ENCODE measurements at regions not wholly inside any gene's neighbourhood (a gene's known extent, or its start where the extent isn't known, plus 50 kb on each side); places are given as distances from the start of the nearest gene placed in this dataset.

DNA sequence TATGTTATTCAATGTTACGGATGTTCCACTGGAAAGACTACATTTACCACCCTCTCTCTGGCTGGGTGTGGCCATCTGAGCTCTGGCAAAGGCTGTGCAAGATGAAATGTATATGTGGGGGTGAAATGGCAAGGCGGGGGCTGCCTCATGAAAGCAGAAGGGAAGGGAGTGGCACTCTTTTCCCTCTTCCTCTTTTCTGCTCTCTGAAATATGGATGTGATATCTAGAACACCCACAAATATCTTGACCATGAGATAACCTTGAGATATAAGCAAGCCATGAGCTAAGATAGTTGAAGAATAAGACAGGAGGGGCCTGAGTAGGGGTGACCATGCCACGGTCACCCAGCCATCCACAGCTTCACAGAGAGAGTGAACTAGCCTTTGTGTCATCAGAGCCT lies 367.8 kb upstream of the ID2 start:
- H2BK20ac ChIP-seq (ENCODE audit: low read depth, low read length, poor library complexity, severe bottlenecking): no peak overlapping the region
- H3K4ac ChIP-seq (ENCODE audit: low read depth, low read length): no peak overlapping the region
- H3K56ac ChIP-seq (ENCODE audit: insufficient read length, low read depth, low read length): no peak overlapping the region
- H3T11ph ChIP-seq (ENCODE audit: low read length): no peak overlapping the region
- peaks cover 2 to 3% of the 10 kb centered on the region in 2 experiments; a peak in 2 of 5 replicates for H3K9me3 Mint-ChIP-seq
- H2AFZ ChIP-seq (ENCODE audit: low read length): no peak overlapping the region
- no peaks in the 10 kb centered on the region for H3K79me2 ChIP-seq (ENCODE audit: insufficient read depth, low read length)
- H3K9ac ChIP-seq (ENCODE audit: extremely low read depth, insufficient read length, low read length): no peak overlapping the region
- DNase-seq: no peak
- H3K79me1 ChIP-seq (ENCODE audit: insufficient read depth, low read depth, low read length, poor library complexity, severe bottlenecking): no peaks in the 10 kb centered on the region
- WGBS (ENCODE audit: extremely low coverage, insufficient read length, low lambda C conversion rate): no CpG with 5 or more reads among the region's 3 CpGs
- TF ChIP-seq, protein P1, sequence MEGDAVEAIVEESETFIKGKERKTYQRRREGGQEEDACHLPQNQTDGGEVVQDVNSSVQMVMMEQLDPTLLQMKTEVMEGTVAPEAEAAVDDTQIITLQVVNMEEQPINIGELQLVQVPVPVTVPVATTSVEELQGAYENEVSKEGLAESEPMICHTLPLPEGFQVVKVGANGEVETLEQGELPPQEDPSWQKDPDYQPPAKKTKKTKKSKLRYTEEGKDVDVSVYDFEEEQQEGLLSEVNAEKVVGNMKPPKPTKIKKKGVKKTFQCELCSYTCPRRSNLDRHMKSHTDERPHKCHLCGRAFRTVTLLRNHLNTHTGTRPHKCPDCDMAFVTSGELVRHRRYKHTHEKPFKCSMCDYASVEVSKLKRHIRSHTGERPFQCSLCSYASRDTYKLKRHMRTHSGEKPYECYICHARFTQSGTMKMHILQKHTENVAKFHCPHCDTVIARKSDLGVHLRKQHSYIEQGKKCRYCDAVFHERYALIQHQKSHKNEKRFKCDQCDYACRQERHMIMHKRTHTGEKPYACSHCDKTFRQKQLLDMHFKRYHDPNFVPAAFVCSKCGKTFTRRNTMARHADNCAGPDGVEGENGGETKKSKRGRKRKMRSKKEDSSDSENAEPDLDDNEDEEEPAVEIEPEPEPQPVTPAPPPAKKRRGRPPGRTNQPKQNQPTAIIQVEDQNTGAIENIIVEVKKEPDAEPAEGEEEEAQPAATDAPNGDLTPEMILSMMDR (conservative IDR thresholded peaks at IDR 0.05): no peak
- no peak overlapping the region for H2AK5ac ChIP-seq (ENCODE audit: insufficient read length, low read length)
- no peak overlapping the region for H3K14ac ChIP-seq (ENCODE audit: insufficient read depth, low read length)
- H3K23me2 ChIP-seq (ENCODE audit: insufficient read length, low read depth, low read length, poor library complexity, severe bottlenecking): no peaks in the 10 kb centered on the region
- no peak overlapping the region for H3K27ac ChIP-seq (ENCODE audit: insufficient read length, low read depth, low read length)
- no peak overlapping the region for H3K18ac ChIP-seq (ENCODE audit: insufficient read length, low read depth, low read length)
- no peak overlapping the region for H3K23ac ChIP-seq (ENCODE audit: insufficient read length, low read depth, low read length)
- H2BK15ac ChIP-seq (ENCODE audit: low read depth, low read length): no peak overlapping the region
- H3K27me3 ChIP-seq (ENCODE audit: insufficient read depth, low read length): no peaks in the 10 kb centered on the region
- no peak overlapping the region for H2BK120ac ChIP-seq (ENCODE audit: low read depth, low read length, poor library complexity, severe bottlenecking)
- H2BK12ac ChIP-seq (ENCODE audit: insufficient read length, low read depth, low read length): no peak overlapping the region
- peaks cover 20 to 31% of the 10 kb centered on the region in 2 experiments for H3K4me1 Mint-ChIP-seq
- H3K4me1 ChIP-seq (ENCODE audit: insufficient read depth, low read length): 0 out of 2 replicates have a peak, but pooled peaks cover 2% of the 10 kb centered on the region
- H4K20me1 ChIP-seq (ENCODE audit: control insufficient read depth, insufficient read depth, insufficient read length): no peaks in the 10 kb centered on the region
- H3K4me3 Mint-ChIP-seq: no peak overlapping the region
- no peak overlapping the region for H4K91ac ChIP-seq (ENCODE audit: insufficient read length, low read depth, low read length)
- H3K9me3 ChIP-seq (ENCODE audit: control insufficient read depth, low read depth, low read length): no peaks in the 10 kb centered on the region
- no peak overlapping the region for H3K27ac Mint-ChIP-seq
- peaks cover 4% of the 10 kb centered on the region; the same call in 1 of the 2 replicates for H3K27me3 Mint-ChIP-seq (ENCODE audit: low read depth)
- no peak overlapping the region for H3K4me2 ChIP-seq (ENCODE audit: insufficient read depth, insufficient read length, low read length)
- no peak overlapping the region for H4K8ac ChIP-seq (replicated peaks; ENCODE audit: insufficient read length, low read depth, low read length)
- peaks cover 0 to 2% (median 0%) of the 10 kb centered on the region in 3 experiments; a peak in 2 of 7 replicates for H3K36me3 Mint-ChIP-seq (ENCODE audit: insufficient read depth in 1 of 3, low read depth in 3 of 3)
- H2BK5ac ChIP-seq (ENCODE audit: insufficient read length, low read length): no peak overlapping the region
- H4K5ac ChIP-seq (ENCODE audit: insufficient read length, low read depth, low read length): no peak overlapping the region

Measured in H9 (cell line).